Smooth muscle cell (in vitro differentiated cells): ENCODE measurements at regions not wholly inside any gene's neighbourhood (a gene's known extent, or its start where the extent isn't known, plus 50 kb on each side); places are given as distances from the start of the nearest gene placed in this dataset.
"Not testable (repeated sequence)": the region's sequence is repeated elsewhere in the genome, so short reads cannot be mapped to it uniquely, and the experiment has no call there.

Experiments
- DNase-seq: peaks from one replicate; lab custom pipeline; 2025; ENCODE audit not compliant: unreplicated experiment; lab: John Stamatoyannopoulos, UW
- H2AFZ ChIP-seq: fragments of 200-600 bp; sonication (generic); 2 replicates; pipeline ENCODE4 v1.6.0; 2016; ENCODE audit warnings: antibody characterized with exemption, low read depth, mild to moderate bottlenecking
- H3F3A ChIP-seq: fragments of 200-600 bp; sonication (generic); 2 replicates; pipeline ENCODE4 v1.6.0; 2017; ENCODE audit warnings: antibody characterized with exemption, low read depth
- H3K27ac ChIP-seq: fragments of 200-600 bp; sonication (generic); 2 replicates; pipeline ENCODE4 v1.5.1; 2016; ENCODE audit warnings: low read depth, mild to moderate bottlenecking
- H3K27me3 ChIP-seq: fragments of 200-600 bp; sonication (generic); 2 replicates; pipeline ENCODE4 v1.6.1; 2016; ENCODE audit warnings: low read depth, mild to moderate bottlenecking
- H3K36me3 ChIP-seq: fragments of 200-600 bp; sonication (generic); 2 replicates; pipeline ENCODE4 v1.5.1; 2016; ENCODE audit warnings: low read depth
- H3K4me1 ChIP-seq: fragments of 200-600 bp; sonication (generic); 2 replicates; pipeline ENCODE4 v1.5.1; 2016; ENCODE audit warnings: low read depth
- H3K4me2 ChIP-seq: fragments of 200-600 bp; sonication (generic); 2 replicates; pipeline ENCODE4 v1.6.0; 2016; ENCODE audit warnings: mild to moderate bottlenecking
- H3K4me3 ChIP-seq: fragments of 200-600 bp; sonication (generic); 2 replicates; pipeline ENCODE4 v1.5.1; 2016; ENCODE audit warnings: mild to moderate bottlenecking
- H3K79me2 ChIP-seq: fragments of 200-600 bp; sonication (generic); 2 replicates; pipeline ENCODE4 v1.6.0; 2016; ENCODE audit warnings: low read depth, mild to moderate bottlenecking
- H3K9ac ChIP-seq: fragments of 200-600 bp; sonication (generic); 2 replicates; pipeline ENCODE4 v1.6.0; 2016; ENCODE audit warnings: low read depth
- H3K9me3 ChIP-seq: fragments of 200-600 bp; sonication (generic); replicated peaks from 2 replicates; pipeline ENCODE4 v1.5.1; 2016; ENCODE audit warnings: low read depth
- H4K20me1 ChIP-seq: fragments of 200-600 bp; sonication (generic); 2 replicates; pipeline ENCODE4 v1.6.0; 2016; ENCODE audit warnings: low read depth
- CTCF ChIP-seq: fragments of 200-600 bp; sonication (generic); IDR thresholded peaks from 2 replicates; pipeline ENCODE4 v1.5.1; 2017; ENCODE audit warnings: borderline replicate concordance, mild to moderate bottlenecking, antibody characterized with exemption; ENCODE audit not compliant: insufficient read depth, poor library complexity, severe bottlenecking
- WGBS: methylation state at CpG from one replicate; pipeline ENCODE4 v1.1.7; 2016; ENCODE audit warnings: low lambda C conversion rate; 5-methylcytosine and 5-hydroxymethylcytosine counted together

GRCh38 chr10:8280946-8281345 is 226.5 kb downstream of the GATA3 start:
- H3K36me3 ChIP-seq, result no peaks in the 10 kb centered on the region
- no peak overlapping the region for H3K4me2 ChIP-seq
- no peak overlapping the region for H2AFZ ChIP-seq
- no peaks in the 10 kb centered on the region for H3K79me2 ChIP-seq
- WGBS, result 79% methylated on average over 7 of the region's 7 CpGs
- no peak overlapping the region for H3K27ac ChIP-seq
- H3K9ac ChIP-seq, result no peak overlapping the region
- H3K4me3 ChIP-seq, result no peak overlapping the region
- no peak for DNase-seq
- H3F3A ChIP-seq, result no peaks in the 10 kb centered on the region
- H3K9me3 ChIP-seq, result no peaks in the 10 kb centered on the region
- no peak for TF ChIP-seq CTCF
- H4K20me1 ChIP-seq, result no peaks in the 10 kb centered on the region
- H3K27me3 ChIP-seq, result no peaks in the 10 kb centered on the region
- peaks cover 4% of the 10 kb centered on the region for H3K4me1 ChIP-seq

GRCh38 chr10:8282340-8282739 is 227.9 kb downstream of the GATA3 start:
- no peaks in the 10 kb centered on the region for H4K20me1 ChIP-seq
- peaks cover 4% of the 10 kb centered on the region for H3K4me1 ChIP-seq
- no peak overlapping the region for H2AFZ ChIP-seq
- H3F3A ChIP-seq, result no peaks in the 10 kb centered on the region
- no peak overlapping the region for H3K4me2 ChIP-seq
- no peak overlapping the region for H3K4me3 ChIP-seq
- H3K9me3 ChIP-seq, result no peaks in the 10 kb centered on the region
- no peak overlapping the region for H3K27ac ChIP-seq
- no peaks in the 10 kb centered on the region for H3K27me3 ChIP-seq
- H3K36me3 ChIP-seq, result no peaks in the 10 kb centered on the region
- DNase-seq, result no peak
- TF ChIP-seq CTCF, result no peak
- no peak overlapping the region for H3K9ac ChIP-seq
- no peaks in the 10 kb centered on the region for H3K79me2 ChIP-seq
- 81% methylated on average over 4 of the region's 4 CpGs for WGBS

DNA sequence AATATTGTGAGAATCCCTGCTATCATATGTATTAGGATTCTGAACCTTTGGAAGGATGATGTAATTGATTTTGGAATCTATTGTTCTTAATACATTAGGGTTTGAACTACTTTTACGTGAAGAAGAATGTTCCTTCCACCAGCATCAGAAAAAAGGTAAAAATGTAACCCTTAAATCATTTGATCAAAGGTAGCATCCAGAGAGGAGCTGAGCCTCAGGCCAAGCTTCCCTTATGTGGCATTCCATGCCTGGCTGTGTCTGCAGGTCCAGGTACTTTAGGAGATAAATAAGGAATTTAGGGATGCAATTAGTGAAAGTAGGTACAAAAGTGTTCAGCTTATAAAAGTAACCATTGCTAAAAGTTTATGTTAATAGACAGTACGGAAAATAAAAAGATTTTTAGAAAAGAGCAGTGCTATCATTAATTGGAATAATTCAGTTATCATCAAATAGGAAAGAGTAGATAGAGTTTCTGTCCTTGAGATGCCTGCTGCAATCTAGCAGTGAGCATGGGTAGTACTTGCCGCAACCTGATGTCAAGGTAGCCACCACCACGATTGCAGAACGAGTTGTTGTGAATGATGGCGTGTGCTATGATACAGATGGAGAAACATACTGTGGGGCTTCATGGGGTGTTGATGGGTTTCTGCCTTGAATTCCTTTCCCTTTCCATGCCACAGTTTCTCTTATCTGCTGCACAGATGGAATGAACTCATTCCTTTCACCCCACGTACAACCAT is 228.8 kb downstream of the GATA3 start:
- H3K9ac ChIP-seq, result no peak overlapping the region
- H3K9me3 ChIP-seq, result no peaks in the 10 kb centered on the region
- TF ChIP-seq CTCF, result no peak
- WGBS, result 87% methylated on average over 7 of the region's 7 CpGs
- no peak for DNase-seq
- no peaks in the 10 kb centered on the region for H3K27me3 ChIP-seq
- no peak overlapping the region for H3K27ac ChIP-seq
- H3K4me1 ChIP-seq, result peaks cover 4% of the 10 kb centered on the region
- no peak overlapping the region for H3K4me2 ChIP-seq
- no peaks in the 10 kb centered on the region for H4K20me1 ChIP-seq
- no peaks in the 10 kb centered on the region for H3K36me3 ChIP-seq
- H2AFZ ChIP-seq, result no peak overlapping the region
- no peak overlapping the region for H3K4me3 ChIP-seq
- no peaks in the 10 kb centered on the region for H3F3A ChIP-seq
- H3K79me2 ChIP-seq, result no peaks in the 10 kb centered on the region

- WGBS, result 85% methylated on average over 11 of the region's 11 CpGs
- no peak for TF ChIP-seq CTCF
- Histone ChIP-seq H3K4me3 (no peak overlapping the region), H3K4me2 (no peak overlapping the region), H3K4me1 (peaks cover 3% of the 10 kb centered on the region), H3K27me3 (no peaks in the 10 kb centered on the region), H3F3A (no peaks in the 10 kb centered on the region), H3K9ac (no peak overlapping the region), H2AFZ (no peak overlapping the region), H3K36me3 (no peaks in the 10 kb centered on the region), H3K27ac (no peak overlapping the region), H4K20me1 (no peaks in the 10 kb centered on the region), H3K9me3 (no peaks in the 10 kb centered on the region), H3K79me2 (no peaks in the 10 kb centered on the region)
- no peak for DNase-seq
Observed at GRCh38 chr10:8283986-8284385, 229.5 kb downstream of the GATA3 start.

- not testable (repeated sequence) for H3F3A ChIP-seq, H3K9ac ChIP-seq, H3K79me2 ChIP-seq, H3K4me3 ChIP-seq, H3K4me1 ChIP-seq, H3K36me3 ChIP-seq, H2AFZ ChIP-seq, H3K9me3 ChIP-seq, H4K20me1 ChIP-seq, DNase-seq, H3K27ac ChIP-seq, H3K27me3 ChIP-seq, H3K4me2 ChIP-seq
- 100% methylated on average over 3 of the region's 4 CpGs for WGBS
Observed at GRCh38 chr10:8285970-8286369, 231.5 kb downstream of the GATA3 start.
